ENCODE measurements at regions not wholly inside any gene's neighbourhood (a gene's known extent, or its start where the extent isn't known, plus 50 kb on each side); places are given as distances from the start of the nearest gene placed in this dataset.

DNA sequence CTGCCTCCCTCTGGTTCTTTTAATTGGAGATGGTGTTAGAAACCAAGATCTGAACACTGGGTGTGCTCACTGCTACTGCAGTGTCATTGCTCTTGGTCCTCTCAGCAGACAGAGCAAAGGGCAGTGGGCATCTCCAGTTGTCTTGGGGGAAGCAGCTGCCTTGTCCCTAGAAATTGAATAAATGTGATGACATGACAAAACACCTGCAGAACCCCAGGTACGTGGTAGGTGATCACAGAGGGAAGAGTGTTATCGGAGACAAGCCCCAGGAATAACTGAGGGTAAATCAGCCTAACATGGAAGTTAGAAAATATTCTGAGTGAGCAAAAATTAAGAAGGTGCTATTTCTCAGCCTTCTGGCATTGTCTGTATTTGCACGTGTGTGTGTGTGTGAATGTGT, 311.9 kb upstream of the HDAC4 start:
- in situ Hi-C loops (cut with MboI) = no loop called here
- CTCF ChIA-PET = no interaction called here
- H3K36me3 ChIP-seq (ENCODE audit: control insufficient read depth in 2 of 2, insufficient read depth in 2 of 2, low read length in 1 of 2) = no peaks in the 10 kb centered on the region
- H3K27ac ChIP-seq (ENCODE audit: control insufficient read depth, insufficient read depth) = no peak overlapping the region
- no peaks in the 10 kb centered on the region; the same call in 2 of the 3 replicates for H3K9me3 ChIP-seq (replicated peaks; ENCODE audit: control insufficient read depth, insufficient read depth, low read length)
- FAIRE-seq = no peak
- no peak for TF ChIP-seq NFXL1 (IDR thresholded peaks at IDR 0.05; ENCODE audit: borderline replicate concordance)
- no peaks in the 10 kb centered on the region for H4K20me1 ChIP-seq (ENCODE audit: control insufficient read depth, insufficient read depth)
- 35% methylated on average over 3 of the region's 3 CpGs for WGBS (ENCODE audit: insufficient coverage, insufficient replicate concordance, low lambda C conversion rate, missing lambda C conversion rate)
- no peaks in the 10 kb centered on the region for H3K79me2 ChIP-seq (ENCODE audit: control insufficient read depth, insufficient read depth, low read length)
- ATAC-seq = no peak
- no peaks in the 10 kb centered on the region for H3K27me3 ChIP-seq (replicated peaks in 1 of 2; ENCODE audit: control insufficient read depth in 2 of 2, insufficient read depth in 2 of 2, low read length in 1 of 2)
- POLR2A ChIA-PET = no interaction called here
- intact Hi-C loops (cut with micrococcal nuclease; ENCODE audit: unreplicated experiment) = no loop called here
- RAD21 ChIA-PET (ENCODE audit: unreplicated experiment) = no interaction called here
- DNase-seq (ENCODE audit: low read depth, low spot score) = no peak
- no TSS peak for BruUV-seq (replicated peaks)
- SMC1A ChIA-PET (ENCODE audit: uncharacterized antibody, unreplicated experiment) = no interaction called here
- no peak overlapping the region for H3K4me2 ChIP-seq (ENCODE audit: control insufficient read depth, insufficient read depth)
- no peak overlapping the region for H3K4me3 ChIP-seq
- no peaks in the 10 kb centered on the region for H3K4me1 ChIP-seq (ENCODE audit: control insufficient read depth, insufficient read depth, low read length)
- H3K9ac ChIP-seq (ENCODE audit: control insufficient read depth, insufficient read depth, low read length) = no peak overlapping the region
- no peak overlapping the region for H2AFZ ChIP-seq (ENCODE audit: control insufficient read depth, low read depth, low read length)

DNA sequence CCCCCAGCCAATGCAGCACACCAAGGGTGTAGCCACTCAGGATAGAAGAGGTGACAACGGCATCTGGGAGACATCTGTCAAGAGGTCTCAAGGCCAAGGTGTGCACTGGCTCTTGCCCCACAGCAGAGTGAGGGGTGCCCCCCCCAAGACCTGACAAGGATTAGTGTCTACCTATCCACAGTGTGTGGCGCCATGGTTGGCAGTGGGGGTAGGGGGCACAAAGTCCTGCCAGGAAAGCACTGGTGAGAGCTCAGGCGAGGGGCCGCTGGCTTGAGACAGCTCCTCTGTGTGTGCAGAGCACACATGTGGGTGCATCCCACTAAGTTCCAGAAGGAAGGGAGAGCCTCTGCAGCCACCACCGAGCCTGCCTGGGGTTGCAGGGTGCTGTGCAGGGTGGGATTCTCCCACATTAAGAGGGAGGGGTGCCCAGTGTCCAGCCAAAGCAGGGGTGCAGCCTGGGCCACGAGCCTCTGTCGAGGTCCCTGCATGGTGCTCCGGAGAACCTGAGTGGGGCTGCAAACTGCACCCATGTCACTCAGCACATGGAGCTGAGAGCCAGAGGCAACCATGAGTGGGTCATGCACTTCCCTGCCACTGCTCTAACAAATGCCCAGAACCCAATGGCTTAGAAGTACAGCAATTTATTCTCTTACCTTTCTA, 311.2 kb upstream of the HDAC4 start:
- no peak overlapping the region for H3K4me3 ChIP-seq
- H3K36me3 ChIP-seq (ENCODE audit: control insufficient read depth in 2 of 2, insufficient read depth in 2 of 2, low read length in 1 of 2) = no peaks in the 10 kb centered on the region
- FAIRE-seq (no peak), DNase-seq (ENCODE audit: low read depth, low spot score) (no peak), ATAC-seq (no peak)
- H4K20me1 ChIP-seq (ENCODE audit: control insufficient read depth, insufficient read depth) = no peaks in the 10 kb centered on the region
- no peaks in the 10 kb centered on the region for H3K4me1 ChIP-seq (ENCODE audit: control insufficient read depth, insufficient read depth, low read length)
- no peak overlapping the region for H3K27ac ChIP-seq (ENCODE audit: control insufficient read depth, insufficient read depth)
- no peak overlapping the region for H2AFZ ChIP-seq (ENCODE audit: control insufficient read depth, low read depth, low read length)
- SMC1A ChIA-PET (ENCODE audit: uncharacterized antibody, unreplicated experiment) = no interaction called here
- no peak for TF ChIP-seq SMC3 (IDR thresholded peaks at IDR 0.05; ENCODE audit: borderline replicate concordance, low read length)
- TF ChIP-seq, protein P1, sequence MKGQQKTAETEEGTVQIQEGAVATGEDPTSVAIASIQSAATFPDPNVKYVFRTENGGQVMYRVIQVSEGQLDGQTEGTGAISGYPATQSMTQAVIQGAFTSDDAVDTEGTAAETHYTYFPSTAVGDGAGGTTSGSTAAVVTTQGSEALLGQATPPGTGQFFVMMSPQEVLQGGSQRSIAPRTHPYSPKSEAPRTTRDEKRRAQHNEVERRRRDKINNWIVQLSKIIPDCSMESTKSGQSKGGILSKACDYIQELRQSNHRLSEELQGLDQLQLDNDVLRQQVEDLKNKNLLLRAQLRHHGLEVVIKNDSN (IDR thresholded peaks at IDR 0.05; ENCODE audit: borderline replicate concordance, extremely low read length, insufficient read depth, low read depth, low read length) = no peak
- TF ChIP-seq, protein P2, sequence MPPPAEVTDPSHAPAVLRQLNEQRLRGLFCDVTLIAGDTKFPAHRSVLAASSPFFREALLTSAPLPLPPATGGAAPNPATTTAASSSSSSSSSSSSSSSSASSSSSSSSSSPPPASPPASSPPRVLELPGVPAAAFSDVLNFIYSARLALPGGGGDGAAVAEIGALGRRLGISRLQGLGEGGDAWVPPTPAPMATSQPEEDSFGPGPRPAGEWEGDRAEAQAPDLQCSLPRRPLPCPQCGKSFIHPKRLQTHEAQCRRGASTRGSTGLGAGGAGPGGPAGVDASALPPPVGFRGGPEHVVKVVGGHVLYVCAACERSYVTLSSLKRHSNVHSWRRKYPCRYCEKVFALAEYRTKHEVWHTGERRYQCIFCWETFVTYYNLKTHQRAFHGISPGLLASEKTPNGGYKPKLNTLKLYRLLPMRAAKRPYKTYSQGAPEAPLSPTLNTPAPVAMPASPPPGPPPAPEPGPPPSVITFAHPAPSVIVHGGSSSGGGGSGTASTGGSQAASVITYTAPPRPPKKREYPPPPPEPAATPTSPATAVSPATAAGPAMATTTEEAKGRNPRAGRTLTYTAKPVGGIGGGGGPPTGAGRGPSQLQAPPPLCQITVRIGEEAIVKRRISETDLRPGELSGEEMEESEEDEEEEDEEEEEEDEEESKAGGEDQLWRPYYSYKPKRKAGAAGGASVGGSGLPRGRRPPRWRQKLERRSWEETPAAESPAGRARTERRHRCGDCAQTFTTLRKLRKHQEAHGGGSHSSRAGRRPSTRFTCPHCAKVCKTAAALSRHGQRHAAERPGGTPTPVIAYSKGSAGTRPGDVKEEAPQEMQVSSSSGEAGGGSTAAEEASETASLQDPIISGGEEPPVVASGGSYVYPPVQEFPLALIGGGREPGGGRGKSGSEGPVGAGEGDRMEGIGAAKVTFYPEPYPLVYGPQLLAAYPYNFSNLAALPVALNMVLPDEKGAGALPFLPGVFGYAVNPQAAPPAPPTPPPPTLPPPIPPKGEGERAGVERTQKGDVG (CRISPR knock-in tag; IDR thresholded peaks at IDR 0.05) = no peak
- no peak for TF ChIP-seq BRCA1 (IDR thresholded peaks at IDR 0.05; ENCODE audit: low read depth, low read length)
- no peak for TF ChIP-seq CREM (IDR thresholded peaks at IDR 0.05; ENCODE audit: low read depth)
- TF ChIP-seq GATAD2B (conservative IDR thresholded peaks at IDR 0.05; ENCODE audit: low read depth) = no peak
- TF ChIP-seq SPI1 (IDR thresholded peaks at IDR 0.05; ENCODE audit: borderline replicate concordance, insufficient read depth, low read depth, low read length) = no peak
- TF ChIP-seq RUNX3 (IDR thresholded peaks at IDR 0.05; ENCODE audit: low read length) = no peak
- no peak for TF ChIP-seq RAD21 (IDR thresholded peaks at IDR 0.05; ENCODE audit: insufficient read depth, low read depth, low read length)
- no peak for TF ChIP-seq HDGF (IDR thresholded peaks at IDR 0.05)
- no peak for TF ChIP-seq RB1 (IDR thresholded peaks at IDR 0.05; ENCODE audit: borderline replicate concordance)
- no peak for TF ChIP-seq ZNF384 (IDR thresholded peaks at IDR 0.05; ENCODE audit: borderline replicate concordance, low read depth, low read length)
- no peak for TF ChIP-seq TCF7 (IDR thresholded peaks at IDR 0.05; ENCODE audit: borderline replicate concordance)
- TF ChIP-seq SIX5 (IDR thresholded peaks at IDR 0.05; ENCODE audit: low read depth, low read length, severe bottlenecking) = no peak
- in situ Hi-C loops (cut with MboI) = no loop called here
- intact Hi-C loops (cut with micrococcal nuclease; ENCODE audit: unreplicated experiment) = no loop called here
- H3K27me3 ChIP-seq (replicated peaks in 1 of 2; ENCODE audit: control insufficient read depth in 2 of 2, insufficient read depth in 2 of 2, low read length in 1 of 2) = no peaks in the 10 kb centered on the region
- H3K79me2 ChIP-seq (ENCODE audit: control insufficient read depth, insufficient read depth, low read length) = no peaks in the 10 kb centered on the region
- POLR2A ChIA-PET = no interaction called here
- 27% methylated on average over 8 of the region's 8 CpGs for WGBS (ENCODE audit: insufficient coverage, insufficient replicate concordance, low lambda C conversion rate, missing lambda C conversion rate)
- RAD21 ChIA-PET (ENCODE audit: unreplicated experiment) = no interaction called here
- CTCF ChIA-PET = no interaction called here
- H3K9ac ChIP-seq (ENCODE audit: control insufficient read depth, insufficient read depth, low read length) = no peak overlapping the region
- no TSS peak for BruUV-seq (replicated peaks)
- H3K9me3 ChIP-seq (replicated peaks; ENCODE audit: control insufficient read depth, insufficient read depth, low read length) = no peaks in the 10 kb centered on the region; the same call in 2 of the 3 replicates
- H3K4me2 ChIP-seq (ENCODE audit: control insufficient read depth, insufficient read depth) = no peak overlapping the region

Data from GM12878 (cell line).